H9 (cell line): ENCODE measurements at regions not wholly inside any gene's neighbourhood (a gene's known extent, or its start where the extent isn't known, plus 50 kb on each side); places are given as distances from the start of the nearest gene placed in this dataset.

Source experiments
- DNase-seq: peaks from one replicate; pipeline ENCODE4 v3.0.0-alpha.2; 2017
- H2AFZ ChIP-seq: one replicate; pipeline ENCODE4 v1.6.1; 2013; ENCODE audit warnings: mild to moderate bottlenecking, low read length, control low read depth, moderate library complexity
- H2AK5ac ChIP-seq: 2 replicates; pipeline ENCODE4 v1.6.1; 2013; ENCODE audit warnings: low read length, control low read depth, mixed read lengths; ENCODE audit not compliant: insufficient read length
- H2BK120ac ChIP-seq: one replicate; pipeline ENCODE4 v1.6.1; 2013; ENCODE audit warnings: low read depth, mild to moderate bottlenecking, low read length, control low read depth, inconsistent platforms; ENCODE audit not compliant: poor library complexity, severe bottlenecking
- H2BK12ac ChIP-seq: 2 replicates; pipeline ENCODE4 v1.6.1; 2013; ENCODE audit warnings: low read length, control low read depth, mixed read lengths, low read depth; ENCODE audit not compliant: insufficient read length
- H2BK15ac ChIP-seq: 2 replicates; pipeline ENCODE4 v1.6.1; 2013; ENCODE audit warnings: low read depth, low read length, control low read depth
- H2BK20ac ChIP-seq: one replicate; pipeline ENCODE4 v1.6.1; 2013; ENCODE audit warnings: low read depth, mild to moderate bottlenecking, low read length, control low read depth, inconsistent platforms; ENCODE audit not compliant: poor library complexity, severe bottlenecking
- H2BK5ac ChIP-seq: 2 replicates; pipeline ENCODE4 v1.6.1; 2013; ENCODE audit warnings: low read length, control low read depth, mixed read lengths; ENCODE audit not compliant: insufficient read length
- H3K14ac ChIP-seq: 2 replicates; pipeline ENCODE4 v1.6.1; 2013; ENCODE audit warnings: low read length, control low read depth; ENCODE audit not compliant: insufficient read depth
- H3K18ac ChIP-seq: 2 replicates; pipeline ENCODE4 v1.6.1; 2013; ENCODE audit warnings: low read depth, mild to moderate bottlenecking, mixed read lengths, low read length, control low read depth; ENCODE audit not compliant: insufficient read length
- H3K23ac ChIP-seq: 2 replicates; pipeline ENCODE4 v1.6.1; 2013; ENCODE audit warnings: low read length, control low read depth, mixed read lengths, low read depth; ENCODE audit not compliant: insufficient read length
- H3K23me2 ChIP-seq: 2 replicates; pipeline ENCODE4 v1.6.1; 2013; ENCODE audit warnings: low read depth, mild to moderate bottlenecking, mixed read lengths, low read length, control low read depth; ENCODE audit not compliant: insufficient read length, poor library complexity, severe bottlenecking
- H3K27ac ChIP-seq: 2 replicates; pipeline ENCODE4 v1.5.1; 2013; ENCODE audit warnings: low read length, control low read depth, mixed read lengths, low read depth; ENCODE audit not compliant: insufficient read length
- H3K27me3 ChIP-seq: 2 replicates; pipeline ENCODE4 v1.6.1; 2013; ENCODE audit warnings: low read length, control low read depth, inconsistent platforms; ENCODE audit not compliant: insufficient read depth
- H3K4ac ChIP-seq: 2 replicates; pipeline ENCODE4 v1.6.1; 2013; ENCODE audit warnings: low read depth, mild to moderate bottlenecking, control low read depth, inconsistent platforms, low read length, moderate library complexity
- H3K4me1 ChIP-seq: 2 replicates; pipeline ENCODE4 v1.6.1; 2013; ENCODE audit warnings: low read length, control low read depth, inconsistent platforms; ENCODE audit not compliant: insufficient read depth
- H3K4me2 ChIP-seq: 2 replicates; pipeline ENCODE4 v1.6.1; 2013; ENCODE audit warnings: low read length, control low read depth, mixed read lengths; ENCODE audit not compliant: insufficient read length, insufficient read depth
- H3K56ac ChIP-seq: 2 replicates; pipeline ENCODE4 v1.6.1; 2013; ENCODE audit warnings: low read depth, mild to moderate bottlenecking, mixed read lengths, low read length, control low read depth; ENCODE audit not compliant: insufficient read length
- H3K79me1 ChIP-seq: 2 replicates; pipeline ENCODE4 v1.6.1; 2013; ENCODE audit warnings: low read depth, mild to moderate bottlenecking, moderate library complexity, low read length, control low read depth, inconsistent platforms; ENCODE audit not compliant: insufficient read depth, poor library complexity, severe bottlenecking
- H3K79me2 ChIP-seq: 2 replicates; pipeline ENCODE4 v1.6.1; 2013; ENCODE audit warnings: low read length, control low read depth, inconsistent platforms; ENCODE audit not compliant: insufficient read depth
- H3K9ac ChIP-seq: 2 replicates; pipeline ENCODE4 v1.6.1; 2013; ENCODE audit warnings: low read length, control low read depth, mixed read lengths; ENCODE audit not compliant: insufficient read length; ENCODE audit errors: extremely low read depth
- H3K9me3 ChIP-seq: one replicate; pipeline ENCODE4 v1.6.1; 2013; ENCODE audit warnings: low read depth, low read length, inconsistent platforms; ENCODE audit not compliant: control insufficient read depth
- H3T11ph ChIP-seq: one replicate; pipeline ENCODE4 v1.6.1; 2013; ENCODE audit warnings: mild to moderate bottlenecking, low read length, control low read depth, inconsistent platforms
- H4K20me1 ChIP-seq: one replicate; pipeline ENCODE4 v1.6.1; 2013; ENCODE audit not compliant: control insufficient read depth, insufficient read length, insufficient read depth
- H4K5ac ChIP-seq: 2 replicates; pipeline ENCODE4 v1.6.1; 2013; ENCODE audit warnings: low read depth, mild to moderate bottlenecking, mixed read lengths, low read length, control low read depth; ENCODE audit not compliant: insufficient read length
- H4K8ac ChIP-seq: replicated peaks from 2 replicates; pipeline ENCODE4 v1.6.1; 2013; ENCODE audit warnings: low read length, control low read depth, mixed read lengths, low read depth; ENCODE audit not compliant: insufficient read length
- H4K91ac ChIP-seq: 2 replicates; pipeline ENCODE4 v1.6.1; 2013; ENCODE audit warnings: low read depth, mild to moderate bottlenecking, moderate library complexity, mixed read lengths, low read length, control low read depth; ENCODE audit not compliant: insufficient read length
- H3K27ac Mint-ChIP-seq, 3 experiments: 2 replicates in 2 of 3; 3 replicates in 1 of 3; pipeline ENCODE4 v1.8.0; 2020 to 2021; ENCODE audit warnings: mixed read lengths in 3 of 3, mild to moderate bottlenecking in 1 of 3, moderate library complexity in 1 of 3
- H3K27me3 Mint-ChIP-seq: 2 replicates; pipeline ENCODE4 v1.8.0; 2021; ENCODE audit warnings: low read depth, mild to moderate bottlenecking, moderate library complexity, mixed read lengths
- H3K36me3 Mint-ChIP-seq, 3 experiments: 2 replicates in 2 of 3; 3 replicates in 1 of 3; pipeline ENCODE4 v1.8.0; 2020 to 2021; ENCODE audit warnings: low read depth in 3 of 3, mixed read lengths in 3 of 3; ENCODE audit not compliant: insufficient read depth in 1 of 3
- H3K4me1 Mint-ChIP-seq, 2 experiments: 2 replicates each; pipeline ENCODE4 v1.8.0; 2020; ENCODE audit warnings: mixed read lengths in 2 of 2
- H3K4me3 Mint-ChIP-seq, 2 experiments: 2 replicates in 1 of 2; 3 replicates in 1 of 2; pipeline ENCODE4 v1.8.0; 2020 to 2021; ENCODE audit warnings: mild to moderate bottlenecking in 2 of 2, mixed read lengths in 2 of 2, moderate library complexity in 1 of 2
- H3K9me3 Mint-ChIP-seq, 2 experiments: 2 replicates in 1 of 2; 3 replicates in 1 of 2; pipeline ENCODE4 v1.8.0; 2020; ENCODE audit warnings: mild to moderate bottlenecking in 2 of 2, mixed read lengths in 2 of 2, moderate library complexity in 1 of 2
- CTCF ChIP-seq: fragments of 200-600 bp; sonication (generic); conservative IDR thresholded peaks from 3 replicates; pipeline ENCODE4 v1.8.0; 2021; ENCODE audit warnings: antibody characterized with exemption, mild to moderate bottlenecking

GRCh38 chr4:181345931-181346330 lies 897.3 kb upstream of the TENM3 start:
- Histone ChIP-seq H3K79me1 (no peaks in the 10 kb centered on the region), H3K18ac (no peak overlapping the region), H3K9ac (no peak overlapping the region), H3K23me2 (no peaks in the 10 kb centered on the region), H2BK12ac (no peak overlapping the region), H4K20me1 (no peaks in the 10 kb centered on the region), H2AK5ac (no peak overlapping the region), H3K56ac (no peak overlapping the region), H3K4me1 (no peaks in the 10 kb centered on the region), H3K27ac (no peak overlapping the region), H4K91ac (no peak overlapping the region), H4K8ac (no peak overlapping the region), H3K27me3 (no peaks in the 10 kb centered on the region), H3K4ac (no peak overlapping the region), H3K79me2 (no peaks in the 10 kb centered on the region), H2BK15ac (no peak overlapping the region), H3K9me3 (no peaks in the 10 kb centered on the region), H3K4me2 (no peak overlapping the region), H3T11ph (no peak overlapping the region), H3K14ac (no peak overlapping the region), H2AFZ (no peak overlapping the region), H2BK5ac (no peak overlapping the region), H2BK20ac (no peak overlapping the region), H3K23ac (no peak overlapping the region), H4K5ac (no peak overlapping the region), H2BK120ac (no peak overlapping the region)
- no peaks in the 10 kb centered on the region for H3K36me3 Mint-ChIP-seq
- H3K4me1 Mint-ChIP-seq = peaks cover 11 to 14% of the 10 kb centered on the region in 2 experiments
- H3K9me3 Mint-ChIP-seq = peaks cover 0 to 2% of the 10 kb centered on the region in 2 experiments; a peak in 3 of 5 replicates
- DNase-seq = no peak
- no peak overlapping the region for H3K4me3 Mint-ChIP-seq
- H3K27me3 Mint-ChIP-seq = no peaks in the 10 kb centered on the region
- no peak for TF ChIP-seq CTCF
- no peak overlapping the region for H3K27ac Mint-ChIP-seq
